Mucosa of stomach (tissue), 1 donor: ENCODE measurements at regions not wholly inside any gene's neighbourhood (a gene's known extent, or its start where the extent isn't known, plus 50 kb on each side); places are given as distances from the start of the nearest gene placed in this dataset.
"Not testable (repeated sequence)": the region's sequence is repeated elsewhere in the genome, so short reads cannot be mapped to it uniquely, and the experiment has no call there.

Experiments used
- H3K27me3 ChIP-seq: one replicate; pipeline ENCODE4 v1.7.0; 2013; ENCODE audit warnings: mild to moderate bottlenecking, low read length; ENCODE audit not compliant: control insufficient read depth, insufficient read depth
- H3K36me3 ChIP-seq: one replicate; pipeline ENCODE4 v1.7.0; 2013; ENCODE audit warnings: low read length; ENCODE audit not compliant: control insufficient read depth, insufficient read depth
- H3K4me1 ChIP-seq: one replicate; pipeline ENCODE4 v1.7.0; 2013; ENCODE audit warnings: mild to moderate bottlenecking, low read length; ENCODE audit not compliant: control insufficient read depth, insufficient read depth
- H3K4me3 ChIP-seq: one replicate; pipeline ENCODE4 v1.7.0; 2013; ENCODE audit warnings: low read length
- H3K9ac ChIP-seq: one replicate; pipeline ENCODE4 v1.7.0; 2013; ENCODE audit warnings: mild to moderate bottlenecking, low read length, moderate library complexity
- H3K9me3 ChIP-seq: one replicate; pipeline ENCODE4 v1.7.0; 2013; ENCODE audit warnings: mild to moderate bottlenecking, low read length, moderate library complexity; ENCODE audit not compliant: control insufficient read depth
- donor health status: Pancreatic carcinoma.

- peak overlapping the region; percentile 8 for H3K9ac ChIP-seq
- peaks cover 58% of the 10 kb centered on the region for H3K4me1 ChIP-seq
- H3K36me3 ChIP-seq: no peaks in the 10 kb centered on the region
These were observed 146.3 kb upstream of the RAB4A start for GRCh38 chr1:229124520-229125124.

GRCh38 chr1:229127301-229127700, 143.6 kb upstream of the RAB4A start:
- H3K36me3 ChIP-seq: no peaks in the 10 kb centered on the region
- H3K9ac ChIP-seq: no peak overlapping the region
- H3K4me3 ChIP-seq: no peak overlapping the region
- peaks cover 76% of the 10 kb centered on the region for H3K4me1 ChIP-seq
- no peaks in the 10 kb centered on the region for H3K9me3 ChIP-seq
- H3K27me3 ChIP-seq: no peaks in the 10 kb centered on the region

More at GRCh38 chr1:229124520-229125124, 146.3 kb upstream of the RAB4A start:
- Histone ChIP-seq H3K27me3 (no peaks in the 10 kb centered on the region), H3K4me3 (no peak overlapping the region), H3K9me3 (no peaks in the 10 kb centered on the region)

- Histone ChIP-seq H3K9ac (no peak overlapping the region), H3K4me1 (peaks cover 80% of the 10 kb centered on the region), H3K4me3 (no peak overlapping the region)
These were observed 142.8 kb upstream of the RAB4A start for GRCh38 chr1:229128066-229128608.

GRCh38 chr1:229129301-229130027, 141.4 kb upstream of the RAB4A start:
- H3K36me3 ChIP-seq: no peaks in the 10 kb centered on the region
- no peaks in the 10 kb centered on the region for H3K27me3 ChIP-seq
- H3K4me1 ChIP-seq: peaks cover 69% of the 10 kb centered on the region
- no peak overlapping the region for H3K4me3 ChIP-seq
- peak overlapping the region; percentile 5 for H3K9ac ChIP-seq
- H3K9me3 ChIP-seq: no peaks in the 10 kb centered on the region

More at GRCh38 chr1:229128066-229128608, 142.8 kb upstream of the RAB4A start:
- Histone ChIP-seq H3K9me3 (no peaks in the 10 kb centered on the region), H3K27me3 (no peaks in the 10 kb centered on the region), H3K36me3 (no peaks in the 10 kb centered on the region)

- H3K4me3 ChIP-seq: no peak overlapping the region
- no peaks in the 10 kb centered on the region for H3K27me3 ChIP-seq
- H3K36me3 ChIP-seq: no peaks in the 10 kb centered on the region
- peak overlapping the region; percentile 34 for H3K9ac ChIP-seq
- H3K9me3 ChIP-seq: no peaks in the 10 kb centered on the region
- peaks cover 64% of the 10 kb centered on the region for H3K4me1 ChIP-seq
These were observed 140.8 kb upstream of the RAB4A start for GRCh38 chr1:229130028-229130668.

- H3K36me3 ChIP-seq: no peaks in the 10 kb centered on the region
- peaks cover 56% of the 10 kb centered on the region for H3K4me1 ChIP-seq
- H3K4me3 ChIP-seq: no peak overlapping the region
- no peak overlapping the region for H3K9ac ChIP-seq
- H3K27me3 ChIP-seq: no peaks in the 10 kb centered on the region
- no peaks in the 10 kb centered on the region for H3K9me3 ChIP-seq
These were observed 139.4 kb upstream of the RAB4A start for GRCh38 chr1:229131243-229132105.

- no peak overlapping the region for H3K4me3 ChIP-seq
- H3K36me3 ChIP-seq: no peaks in the 10 kb centered on the region
- H3K27me3 ChIP-seq: no peaks in the 10 kb centered on the region
- H3K4me1 ChIP-seq: peaks cover 56% of the 10 kb centered on the region
- H3K9me3 ChIP-seq: no peaks in the 10 kb centered on the region
- H3K9ac ChIP-seq: no peak overlapping the region
These were observed 138.8 kb upstream of the RAB4A start for GRCh38 chr1:229132106-229132443.

GRCh38 chr1:229132706-229133105, 138.2 kb upstream of the RAB4A start:
- H3K4me3 ChIP-seq: no peak overlapping the region
- H3K36me3 ChIP-seq: no peaks in the 10 kb centered on the region
- H3K27me3 ChIP-seq: no peaks in the 10 kb centered on the region
- H3K9ac ChIP-seq: no peak overlapping the region
- H3K9me3 ChIP-seq: no peaks in the 10 kb centered on the region
- H3K4me1 ChIP-seq: peaks cover 51% of the 10 kb centered on the region

GRCh38 chr1:229133151-229133550, 137.8 kb upstream of the RAB4A start:
- H3K36me3 ChIP-seq: no peaks in the 10 kb centered on the region
- H3K4me3 ChIP-seq: no peak overlapping the region
- H3K4me1 ChIP-seq: peaks cover 47% of the 10 kb centered on the region
- H3K9ac ChIP-seq: no peak overlapping the region
- no peaks in the 10 kb centered on the region for H3K27me3 ChIP-seq
- no peaks in the 10 kb centered on the region for H3K9me3 ChIP-seq

GRCh38 chr1:229133811-229134210, 137.1 kb upstream of the RAB4A start:
- Histone ChIP-seq H3K9ac (no peak overlapping the region), H3K4me1 (peaks cover 45% of the 10 kb centered on the region), H3K4me3 (no peak overlapping the region), H3K9me3 (no peaks in the 10 kb centered on the region), H3K27me3 (no peaks in the 10 kb centered on the region), H3K36me3 (no peaks in the 10 kb centered on the region)

GRCh38 chr1:229134381-229135217, 136.3 kb upstream of the RAB4A start:
- H3K9ac ChIP-seq, H3K4me3 ChIP-seq, H3K9me3 ChIP-seq, H3K27me3 ChIP-seq, H3K36me3 ChIP-seq: not testable (repeated sequence)
- H3K4me1 ChIP-seq: peaks cover 37% of the 10 kb centered on the region
